Osteoblast (primary cell): ENCODE measurements at regions not wholly inside any gene's neighbourhood (a gene's known extent, or its start where the extent isn't known, plus 50 kb on each side); places are given as distances from the start of the nearest gene placed in this dataset.

Experiments used
- DNase-seq: peaks from one replicate; pipeline ENCODE4 v3.0.0; 2011; ENCODE audit warnings: low spot score, mixed read lengths; ENCODE audit not compliant: insufficient read length; ENCODE audit errors: missing footprints
- H2AFZ ChIP-seq: 2 replicates; pipeline ENCODE4 v1.6.0; 2011; ENCODE audit warnings: mild to moderate bottlenecking, low read length
- H3K27ac ChIP-seq: 2 replicates; pipeline ENCODE4 v1.5.1; 2011; ENCODE audit warnings: mild to moderate bottlenecking, low read depth, low read length, moderate library complexity
- H3K27me3 ChIP-seq: 2 replicates; pipeline ENCODE4 v1.6.0; 2012; ENCODE audit warnings: mild to moderate bottlenecking, control low read depth, inconsistent platforms, low read length, moderate library complexity; ENCODE audit not compliant: insufficient read depth
- H3K36me3 ChIP-seq: 2 replicates; pipeline ENCODE4 v1.5.1; 2011; ENCODE audit warnings: mild to moderate bottlenecking, low read length, control low read depth, moderate library complexity; ENCODE audit not compliant: insufficient read depth
- H3K4me1 ChIP-seq: 2 replicates; pipeline ENCODE4 v1.5.1; 2011; ENCODE audit warnings: mild to moderate bottlenecking, low read length, control low read depth, moderate library complexity; ENCODE audit not compliant: insufficient read depth
- H3K4me2 ChIP-seq: 2 replicates; pipeline ENCODE4 v1.6.0; 2011; ENCODE audit warnings: mild to moderate bottlenecking, low read length; ENCODE audit not compliant: insufficient read depth
- H3K4me3 ChIP-seq: fragments of 200-600 bp; sonication (generic); 3 replicates; pipeline ENCODE4 v1.5.1; 2012; ENCODE audit warnings: mild to moderate bottlenecking, low read length, inconsistent platforms; ENCODE audit not compliant: insufficient read depth
- H3K79me2 ChIP-seq: 2 replicates; pipeline ENCODE4 v1.6.0; 2012; ENCODE audit warnings: mild to moderate bottlenecking, low read length, control low read depth, inconsistent platforms; ENCODE audit not compliant: insufficient read depth
- H3K9me3 ChIP-seq: 2 replicates; pipeline ENCODE4 v1.5.1; 2011; ENCODE audit warnings: low read depth, low read length, control low read depth
- H4K20me1 ChIP-seq: 2 replicates; pipeline ENCODE4 v1.6.0; 2012; ENCODE audit warnings: mild to moderate bottlenecking, low read length, control low read depth; ENCODE audit not compliant: insufficient read depth
- TF ChIP-seq, protein P1 (sequence below): IDR thresholded peaks from 2 replicates; pipeline ENCODE4 v1.5.1; 2011; ENCODE audit warnings: mild to moderate bottlenecking, low read depth, low read length, moderate library complexity; ENCODE audit errors: extremely low read depth

DNA sequence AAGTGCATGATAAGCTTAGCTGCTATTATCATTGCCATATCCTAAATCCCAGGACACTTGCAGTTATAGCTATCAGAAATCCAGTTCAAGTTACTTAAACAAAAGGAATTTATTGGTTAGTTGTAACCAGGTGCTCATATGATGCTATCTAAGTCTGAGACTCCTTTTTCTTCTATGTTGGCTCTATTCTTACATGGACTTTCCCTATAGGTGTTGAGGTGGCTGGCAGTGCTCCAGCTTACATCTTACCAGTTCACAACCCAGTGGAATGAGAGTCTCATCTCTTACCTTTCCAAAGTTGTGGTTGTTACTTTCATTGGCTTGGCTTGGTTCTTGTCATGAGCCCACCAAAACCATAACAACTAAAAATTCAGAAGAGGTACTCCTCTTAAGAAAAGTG is 94.6 kb downstream of the DACT1 start:
- peaks cover 25% of the 10 kb centered on the region for H3K4me1 ChIP-seq
- no peaks in the 10 kb centered on the region for H3K27me3 ChIP-seq
- no peak overlapping the region for H2AFZ ChIP-seq
- H3K9me3 ChIP-seq: no peaks in the 10 kb centered on the region
- no peaks in the 10 kb centered on the region for H3K36me3 ChIP-seq
- H3K4me3 ChIP-seq: no peak overlapping the region
- no peaks in the 10 kb centered on the region for H3K79me2 ChIP-seq
- H4K20me1 ChIP-seq: no peaks in the 10 kb centered on the region
- peak overlapping the region; percentile 60 for H3K27ac ChIP-seq
- peak overlapping the region; percentile 18 for H3K4me2 ChIP-seq
- DNase-seq: no peak
- TF ChIP-seq, protein P1, sequence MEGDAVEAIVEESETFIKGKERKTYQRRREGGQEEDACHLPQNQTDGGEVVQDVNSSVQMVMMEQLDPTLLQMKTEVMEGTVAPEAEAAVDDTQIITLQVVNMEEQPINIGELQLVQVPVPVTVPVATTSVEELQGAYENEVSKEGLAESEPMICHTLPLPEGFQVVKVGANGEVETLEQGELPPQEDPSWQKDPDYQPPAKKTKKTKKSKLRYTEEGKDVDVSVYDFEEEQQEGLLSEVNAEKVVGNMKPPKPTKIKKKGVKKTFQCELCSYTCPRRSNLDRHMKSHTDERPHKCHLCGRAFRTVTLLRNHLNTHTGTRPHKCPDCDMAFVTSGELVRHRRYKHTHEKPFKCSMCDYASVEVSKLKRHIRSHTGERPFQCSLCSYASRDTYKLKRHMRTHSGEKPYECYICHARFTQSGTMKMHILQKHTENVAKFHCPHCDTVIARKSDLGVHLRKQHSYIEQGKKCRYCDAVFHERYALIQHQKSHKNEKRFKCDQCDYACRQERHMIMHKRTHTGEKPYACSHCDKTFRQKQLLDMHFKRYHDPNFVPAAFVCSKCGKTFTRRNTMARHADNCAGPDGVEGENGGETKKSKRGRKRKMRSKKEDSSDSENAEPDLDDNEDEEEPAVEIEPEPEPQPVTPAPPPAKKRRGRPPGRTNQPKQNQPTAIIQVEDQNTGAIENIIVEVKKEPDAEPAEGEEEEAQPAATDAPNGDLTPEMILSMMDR: no peak

DNA sequence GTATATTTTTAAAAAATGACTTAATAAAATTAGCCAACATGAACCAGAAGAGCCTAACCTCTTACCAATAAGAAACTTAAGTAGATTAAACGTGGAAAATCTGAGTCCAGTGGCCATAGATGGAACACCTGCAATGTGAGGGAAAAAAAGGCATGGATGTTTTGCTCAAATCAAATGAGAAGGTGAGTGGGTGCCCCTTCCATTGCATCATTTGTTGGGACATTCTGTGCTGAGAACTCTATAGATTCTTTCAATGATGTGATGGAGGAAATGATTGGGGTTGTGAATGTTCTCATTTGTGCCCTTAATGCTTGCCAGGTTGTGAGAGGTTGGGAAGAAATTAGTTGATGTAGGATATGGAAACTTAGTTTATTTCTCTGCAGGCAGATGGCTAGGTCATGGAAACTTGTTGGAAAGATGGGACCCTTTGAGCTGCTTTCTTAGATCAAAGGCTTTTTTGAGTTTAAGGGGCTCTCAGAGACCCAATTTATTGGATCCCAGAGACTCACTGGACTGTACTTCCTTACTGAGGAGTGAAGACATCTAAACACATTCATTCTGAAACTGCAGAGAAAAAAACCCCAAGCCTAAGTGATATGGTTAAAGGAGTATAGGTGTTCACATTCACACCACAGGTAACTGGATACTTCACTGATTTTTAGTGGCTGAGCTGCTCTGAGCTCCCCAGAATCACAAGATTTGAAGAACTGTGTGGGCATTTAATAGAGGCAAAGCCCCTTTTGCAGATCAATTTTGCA is 95.9 kb downstream of the DACT1 start:
- Histone ChIP-seq H3K27ac (no peak overlapping the region), H3K36me3 (no peaks in the 10 kb centered on the region), H4K20me1 (no peaks in the 10 kb centered on the region), H3K4me1 (peaks cover 35% of the 10 kb centered on the region), H3K9me3 (no peaks in the 10 kb centered on the region), H3K4me3 (no peak overlapping the region), H3K4me2 (no peak overlapping the region), H3K27me3 (no peaks in the 10 kb centered on the region), H3K79me2 (no peaks in the 10 kb centered on the region), H2AFZ (no peak overlapping the region)
- TF ChIP-seq, protein P1: no peak
- no peak for DNase-seq

DNA sequence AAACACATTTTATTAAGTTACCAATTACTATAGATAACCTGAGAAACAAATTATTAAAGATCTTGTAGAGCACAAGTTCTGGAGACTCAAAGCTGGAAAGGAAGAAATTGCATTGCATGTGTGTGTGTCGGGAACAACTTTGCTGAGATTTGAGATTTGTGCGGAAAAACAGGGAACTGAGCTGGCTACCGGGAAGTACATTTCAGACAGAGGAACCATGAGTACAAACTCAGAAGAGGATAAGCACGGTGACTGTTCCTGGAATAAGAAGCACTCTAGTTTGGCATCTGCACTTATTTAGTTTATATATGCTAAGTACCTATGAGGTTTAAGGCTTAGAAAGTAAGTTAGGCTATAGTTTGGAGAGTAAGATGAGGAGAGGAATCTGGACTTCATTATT is 97.8 kb downstream of the DACT1 start:
- DNase-seq: no peak
- H3K27ac ChIP-seq: no peak overlapping the region
- no peaks in the 10 kb centered on the region for H3K27me3 ChIP-seq
- H2AFZ ChIP-seq: no peak overlapping the region
- H3K36me3 ChIP-seq: no peaks in the 10 kb centered on the region
- H3K9me3 ChIP-seq: no peaks in the 10 kb centered on the region
- H4K20me1 ChIP-seq: no peaks in the 10 kb centered on the region
- TF ChIP-seq, protein P1: no peak
- no peak overlapping the region for H3K4me3 ChIP-seq
- no peaks in the 10 kb centered on the region for H3K79me2 ChIP-seq
- H3K4me1 ChIP-seq: peaks cover 38% of the 10 kb centered on the region
- no peak overlapping the region for H3K4me2 ChIP-seq

DNA sequence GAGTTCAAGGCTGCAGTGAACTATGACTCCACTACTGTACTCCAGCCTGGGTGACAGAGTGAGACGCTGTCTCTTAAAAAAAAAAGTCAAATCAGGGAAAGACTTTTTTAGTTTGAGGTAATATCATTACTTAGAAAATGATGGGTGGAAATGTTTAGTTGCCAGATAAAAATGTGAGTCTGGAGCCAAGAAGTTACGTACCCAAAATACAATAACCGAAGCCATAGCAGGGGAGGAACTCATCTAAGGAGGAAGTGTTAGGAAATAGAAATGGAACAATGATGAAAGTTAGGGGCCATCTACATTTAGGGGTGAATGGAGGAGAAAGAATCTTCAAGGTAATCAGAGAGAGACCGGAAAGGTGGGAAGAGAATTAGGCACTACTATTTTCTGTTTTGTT is 98.8 kb downstream of the DACT1 start:
- TF ChIP-seq, protein P1: no peak
- Histone ChIP-seq H3K27ac (no peak overlapping the region), H3K27me3 (no peaks in the 10 kb centered on the region), H3K4me2 (no peak overlapping the region), H3K9me3 (no peaks in the 10 kb centered on the region), H3K79me2 (no peaks in the 10 kb centered on the region), H3K4me1 (peaks cover 30% of the 10 kb centered on the region), H3K36me3 (no peaks in the 10 kb centered on the region), H3K4me3 (no peak overlapping the region), H4K20me1 (no peaks in the 10 kb centered on the region), H2AFZ (no peak overlapping the region)
- no peak for DNase-seq
